ENCODE measurements at regions not wholly inside any gene's neighbourhood (a gene's known extent, or its start where the extent isn't known, plus 50 kb on each side); places are given as distances from the start of the nearest gene placed in this dataset.
A peak's percentile ranks its signal among the peaks of the same experiment; 100 is the strongest.

DNA sequence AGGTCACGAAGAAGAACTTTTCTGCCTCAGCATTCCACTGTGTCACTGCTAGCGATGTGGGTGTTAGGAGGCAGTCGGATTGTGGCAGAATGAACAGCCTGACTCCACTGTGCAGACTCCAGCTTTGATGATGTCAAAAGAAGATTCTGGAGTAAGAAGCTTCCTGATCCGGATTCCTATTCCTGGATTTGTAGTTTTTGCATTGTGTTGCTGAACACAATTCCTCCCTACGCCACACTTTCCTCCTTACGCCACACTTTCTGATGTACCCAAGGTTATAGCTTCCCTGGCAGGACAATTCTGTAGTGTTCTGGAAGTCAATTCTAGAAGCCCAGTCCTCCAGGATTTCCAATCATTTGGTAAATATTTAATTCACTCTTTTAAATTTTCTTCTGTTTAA lies 665.2 kb upstream of the ADGRL2 start:
- FAIRE-seq (no peak), DNase-seq (ENCODE audit: insufficient read length, low spot score) (no peak)
- TF ChIP-seq POLR2A (IDR thresholded peaks at IDR 0.05; ENCODE audit: low read depth, low read length) = no peak

DNA sequence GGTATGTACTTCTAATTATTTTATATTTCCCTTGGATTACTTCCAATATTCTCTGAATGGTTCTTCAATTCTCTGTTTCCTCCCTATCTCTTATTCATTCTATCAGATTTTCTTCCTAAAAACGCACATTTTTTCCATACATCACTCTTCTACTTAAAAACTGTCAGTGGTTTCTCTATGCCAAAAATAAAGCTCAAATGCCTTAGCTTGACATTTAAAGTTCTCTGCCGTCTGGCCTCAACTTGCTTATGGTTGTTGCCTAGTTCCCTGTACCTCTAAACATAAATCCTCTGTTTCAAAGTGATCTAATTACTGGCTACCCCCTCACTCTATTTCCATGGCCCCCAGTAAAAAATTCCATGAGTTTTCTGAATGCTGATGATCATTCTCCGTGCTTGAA lies 671.0 kb upstream of the ADGRL2 start:
- no peak for FAIRE-seq
- TF ChIP-seq POLR2A (IDR thresholded peaks at IDR 0.05; ENCODE audit: low read depth, low read length) = no peak
- DNase-seq (ENCODE audit: insufficient read length, low spot score) = no peak

DNA sequence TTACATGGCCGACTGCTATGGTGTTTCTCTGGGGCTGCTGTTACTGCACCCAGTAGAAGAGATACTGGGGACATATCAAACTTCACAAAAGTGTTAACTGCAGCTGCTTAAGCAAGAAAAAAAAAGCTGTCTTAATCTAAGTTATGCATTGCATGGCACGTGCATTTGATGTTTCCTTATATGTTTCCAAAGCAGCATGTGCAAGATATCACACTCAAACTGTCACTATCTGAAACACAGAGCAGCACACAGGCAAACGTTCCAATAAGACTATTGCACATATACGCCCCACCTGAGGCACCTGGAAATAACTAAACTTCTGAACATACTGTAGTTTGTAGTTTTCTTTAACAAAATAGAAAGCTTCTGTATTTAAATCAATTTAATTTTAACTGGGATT lies 671.4 kb upstream of the ADGRL2 start:
- DNase-seq (ENCODE audit: insufficient read length, low spot score) = no peak
- no peak for TF ChIP-seq POLR2A (IDR thresholded peaks at IDR 0.05; ENCODE audit: low read depth, low read length)
- FAIRE-seq = no peak

DNA sequence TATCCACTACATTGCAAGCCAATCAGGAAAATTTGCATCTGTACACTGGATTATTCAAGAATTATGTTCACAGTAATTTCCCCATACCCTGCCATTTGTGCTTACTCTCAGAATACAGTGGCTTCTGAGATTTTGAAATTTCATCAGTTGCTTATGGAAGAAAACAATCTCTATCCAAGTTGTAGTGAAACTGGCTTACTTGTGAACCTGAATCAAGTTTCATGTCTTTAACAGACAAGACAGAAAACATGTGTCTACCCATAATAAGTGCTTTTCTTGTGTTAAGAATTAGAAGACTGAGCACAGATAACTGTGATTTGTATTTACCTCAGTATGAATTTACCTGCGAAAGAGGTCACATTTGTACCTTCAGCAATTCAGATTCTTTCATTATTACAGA lies 672.7 kb upstream of the ADGRL2 start:
- DNase-seq (ENCODE audit: insufficient read length, low spot score) (no peak), FAIRE-seq (no peak)
- no peak for TF ChIP-seq POLR2A (IDR thresholded peaks at IDR 0.05; ENCODE audit: low read depth, low read length)

DNA sequence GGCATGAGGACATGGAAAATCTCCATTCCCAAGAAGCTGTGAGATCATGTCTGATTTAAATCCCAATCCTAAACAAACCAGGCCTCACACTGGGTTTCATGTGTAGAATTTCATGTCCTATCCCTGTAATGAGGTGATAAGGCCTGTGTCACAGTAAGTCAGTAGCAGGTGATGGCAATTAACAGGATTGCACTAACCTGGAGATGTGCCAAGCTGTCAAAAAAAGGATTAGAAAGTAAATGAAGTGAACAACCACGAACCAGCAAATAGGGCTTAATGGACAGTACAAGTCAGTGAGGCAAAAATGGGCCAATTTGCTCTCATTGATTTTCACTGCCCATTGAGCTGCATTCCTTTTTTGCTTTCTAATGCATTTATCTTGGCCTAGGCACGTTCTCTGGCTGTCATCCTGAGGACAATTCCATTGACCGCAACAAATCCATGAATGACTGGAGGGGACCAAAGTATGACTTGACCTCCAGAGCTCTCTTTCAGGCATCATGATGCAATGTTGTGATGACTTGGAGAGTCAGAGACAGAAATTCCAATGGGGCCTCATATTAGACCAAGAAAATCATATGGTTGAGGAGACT lies 673.6 kb upstream of the ADGRL2 start:
- no peak for FAIRE-seq
- no peak for TF ChIP-seq POLR2A (IDR thresholded peaks at IDR 0.05; ENCODE audit: low read depth, low read length)
- DNase-seq (ENCODE audit: insufficient read length, low spot score) = no peak

DNA sequence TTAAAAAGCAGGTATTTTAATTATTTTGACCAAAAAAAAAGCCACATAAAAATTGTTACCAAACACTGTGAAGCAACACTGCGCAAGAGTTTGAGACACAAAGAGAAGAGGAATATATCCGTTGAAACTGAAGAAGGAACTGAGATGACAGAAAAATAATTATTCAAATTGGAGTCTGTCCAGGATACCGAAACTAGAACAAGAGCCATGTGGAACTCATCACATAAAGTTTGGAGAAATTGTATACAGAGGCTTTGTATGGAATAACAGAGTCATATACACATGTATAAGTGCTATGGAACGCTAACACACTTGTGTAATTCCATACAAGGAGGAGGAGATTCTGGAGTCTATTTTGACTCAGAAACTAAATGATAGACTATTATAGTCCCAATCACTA lies 675.1 kb upstream of the ADGRL2 start:
- DNase-seq (ENCODE audit: insufficient read length, low spot score) (no peak), FAIRE-seq (no peak)
- TF ChIP-seq POLR2A (IDR thresholded peaks at IDR 0.05; ENCODE audit: low read depth, low read length) = no peak

DNA sequence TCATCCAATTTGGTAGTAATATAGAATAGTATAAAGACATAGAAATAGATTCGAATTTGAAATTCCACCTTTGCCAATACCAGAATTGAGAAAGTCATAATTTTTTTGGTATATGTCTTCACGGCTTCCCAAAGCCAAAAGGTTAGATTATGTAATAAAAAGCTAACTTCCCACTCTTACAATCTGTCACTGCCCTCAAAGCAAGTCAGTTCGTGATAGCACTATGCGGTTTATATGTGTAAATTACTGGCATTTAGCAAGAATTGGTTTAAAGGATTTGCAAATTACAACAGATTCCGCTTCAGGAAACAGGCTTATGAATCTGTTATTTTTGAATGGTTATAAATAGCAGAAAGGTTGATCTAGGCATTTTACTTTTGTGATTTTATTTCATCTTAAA lies 679.4 kb upstream of the ADGRL2 start:
- no peak for TF ChIP-seq POLR2A (IDR thresholded peaks at IDR 0.05; ENCODE audit: low read depth, low read length)
- FAIRE-seq (no peak), DNase-seq (ENCODE audit: insufficient read length, low spot score) (no peak)

DNA sequence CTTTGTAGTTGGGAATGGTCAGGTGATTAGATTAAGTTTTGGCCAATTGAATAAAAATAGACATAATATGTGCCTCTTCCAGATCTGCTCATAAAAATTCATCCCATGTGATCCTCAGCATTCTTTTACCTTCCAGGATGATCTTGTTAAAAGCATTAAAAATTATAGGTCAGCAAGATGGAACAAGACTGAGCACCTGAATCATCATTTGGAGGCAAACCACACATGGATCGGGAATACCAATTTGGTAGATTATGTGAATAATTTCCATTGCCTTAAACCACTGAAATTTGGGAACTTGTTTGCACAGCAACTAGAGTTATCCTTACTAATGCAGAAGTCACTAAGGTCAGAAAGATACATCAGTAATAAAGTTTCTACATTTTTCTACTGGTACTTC lies 681.4 kb upstream of the ADGRL2 start:
- no peak for TF ChIP-seq POLR2A (IDR thresholded peaks at IDR 0.05; ENCODE audit: low read depth, low read length)
- FAIRE-seq = no peak
- DNase-seq (ENCODE audit: insufficient read length, low spot score) = no peak

DNA sequence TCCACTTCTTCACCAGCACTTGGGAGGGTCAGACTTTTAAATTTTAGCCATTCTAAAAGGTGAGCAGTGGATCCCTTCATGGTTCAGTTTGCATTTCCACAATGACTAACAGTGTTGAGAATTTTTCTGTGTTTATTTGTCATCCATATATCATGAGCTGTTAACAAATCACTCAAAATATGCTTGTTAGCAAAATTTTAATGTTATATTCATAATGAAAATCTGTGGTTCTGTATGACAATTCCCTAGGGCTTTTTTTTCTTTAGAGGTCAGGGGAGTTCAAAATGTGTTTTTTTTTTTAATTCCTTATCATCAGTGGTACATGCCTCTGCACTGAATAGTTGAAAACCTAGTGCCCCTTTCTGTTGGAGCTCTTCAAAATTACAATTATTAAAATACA lies 682.2 kb upstream of the ADGRL2 start:
- TF ChIP-seq POLR2A (IDR thresholded peaks at IDR 0.05; ENCODE audit: low read depth, low read length) = no peak
- FAIRE-seq = no peak
- no peak for DNase-seq (ENCODE audit: insufficient read length, low spot score)

DNA sequence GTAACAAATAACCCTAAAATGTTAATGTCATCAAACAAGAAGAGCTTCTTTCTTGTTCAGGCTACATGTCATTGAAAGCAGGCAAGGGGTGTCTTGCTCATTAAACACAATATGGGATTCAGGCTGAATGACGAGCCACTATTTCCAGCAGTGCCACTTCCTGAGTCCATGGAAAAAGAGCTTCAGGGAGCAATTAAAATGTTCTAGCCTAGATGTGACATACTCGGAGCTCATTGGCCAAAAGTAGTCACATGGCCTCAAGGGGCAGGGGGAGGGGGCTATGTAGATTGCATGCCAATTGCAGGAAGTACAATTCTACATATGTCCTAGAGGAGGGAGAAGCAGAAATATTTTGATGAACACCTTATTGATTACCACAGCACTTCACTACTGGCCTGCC lies 685.3 kb upstream of the ADGRL2 start:
- FAIRE-seq (no peak), DNase-seq (ENCODE audit: insufficient read length, low spot score) (no peak)
- no peak for TF ChIP-seq POLR2A (IDR thresholded peaks at IDR 0.05; ENCODE audit: low read depth, low read length)

DNA sequence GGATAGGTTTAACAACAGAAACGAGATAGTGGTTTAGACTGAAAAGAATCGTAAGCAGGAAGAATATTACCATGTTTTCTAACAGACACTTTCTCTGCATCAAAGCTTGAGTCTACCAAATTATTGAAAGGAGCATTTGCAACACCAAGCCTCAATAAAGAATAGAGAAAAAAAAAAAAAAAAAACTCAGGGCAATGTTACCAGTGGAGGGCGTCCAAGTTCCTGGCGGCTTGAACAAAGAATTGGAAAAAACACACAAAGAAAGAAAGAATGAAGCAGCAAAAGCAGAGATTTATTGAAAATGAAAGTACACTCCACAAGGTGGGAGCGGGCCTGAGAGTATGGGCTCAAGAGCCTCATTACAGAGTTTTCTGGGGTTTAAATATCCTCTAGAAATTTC lies 686.5 kb upstream of the ADGRL2 start:
- FAIRE-seq = no peak
- no peak for DNase-seq (ENCODE audit: insufficient read length, low spot score)
- TF ChIP-seq POLR2A (IDR thresholded peaks at IDR 0.05; ENCODE audit: low read depth, low read length) = no peak

DNA sequence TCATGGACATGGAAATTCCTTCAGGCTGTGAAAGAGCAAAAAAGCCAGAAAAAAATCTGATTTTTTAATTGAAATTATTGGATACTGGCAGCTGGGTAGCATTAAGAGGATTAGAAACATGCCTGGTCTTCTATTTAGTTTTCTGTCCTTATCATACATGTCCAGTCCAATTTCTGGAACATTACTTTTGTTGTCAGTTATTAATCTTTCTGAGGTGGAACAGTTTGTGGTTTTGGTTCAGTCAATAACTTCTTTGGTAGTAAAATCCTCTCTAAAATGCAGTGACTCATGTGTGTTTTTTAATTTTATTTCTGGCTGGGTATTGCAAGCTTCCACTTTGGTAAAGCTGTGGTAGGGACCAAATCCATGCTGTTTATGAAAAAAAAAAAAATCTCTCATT lies 687.0 kb upstream of the ADGRL2 start:
- FAIRE-seq = peak; percentile 81
- DNase-seq (ENCODE audit: insufficient read length, low spot score) = no peak
- no peak for TF ChIP-seq POLR2A (IDR thresholded peaks at IDR 0.05; ENCODE audit: low read depth, low read length)

DNA sequence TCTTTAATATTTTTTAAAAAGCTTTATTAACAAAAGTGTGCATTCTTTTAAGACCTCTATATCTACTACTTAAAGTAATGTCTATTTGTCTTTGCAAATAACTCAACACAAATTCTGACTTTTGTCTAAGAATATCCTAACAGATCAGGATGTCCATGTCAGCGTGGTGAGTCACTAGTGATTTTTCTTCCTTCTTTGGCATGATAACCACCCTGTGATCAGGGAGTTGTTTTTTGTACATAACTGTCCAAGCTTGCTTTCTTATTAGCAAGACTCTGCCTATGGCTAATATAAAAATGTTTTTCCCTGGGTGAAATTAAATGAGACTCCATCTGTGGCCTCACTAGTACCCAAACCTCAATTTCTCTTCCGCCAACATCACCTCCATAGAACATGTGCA lies 688.9 kb upstream of the ADGRL2 start:
- TF ChIP-seq POLR2A (IDR thresholded peaks at IDR 0.05; ENCODE audit: low read depth, low read length) = no peak
- FAIRE-seq (peak; percentile 91), DNase-seq (ENCODE audit: insufficient read length, low spot score) (peak; percentile 4)

DNA sequence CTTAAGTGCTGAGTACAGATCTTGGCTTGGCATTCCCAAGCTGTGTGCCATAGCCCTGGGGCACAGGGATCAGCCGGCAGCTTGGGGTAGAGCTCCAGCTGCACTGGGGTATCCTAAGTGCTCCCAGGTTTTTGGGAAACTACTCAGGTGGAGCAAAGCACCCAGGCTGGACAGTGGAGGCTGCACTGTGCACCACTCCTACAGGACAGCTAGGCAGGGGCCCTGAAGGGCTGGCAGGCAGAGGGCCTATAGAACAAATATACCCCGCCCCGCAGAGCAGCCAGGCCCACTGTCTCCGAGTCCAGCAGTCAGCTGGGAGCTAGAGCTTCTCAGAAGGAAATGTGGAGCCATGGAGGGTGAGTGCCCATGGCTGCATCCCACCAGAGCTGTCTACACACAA lies 691.7 kb upstream of the ADGRL2 start:
- no peak for TF ChIP-seq POLR2A (IDR thresholded peaks at IDR 0.05; ENCODE audit: low read depth, low read length)
- FAIRE-seq (no peak), DNase-seq (ENCODE audit: insufficient read length, low spot score) (no peak)

DNA sequence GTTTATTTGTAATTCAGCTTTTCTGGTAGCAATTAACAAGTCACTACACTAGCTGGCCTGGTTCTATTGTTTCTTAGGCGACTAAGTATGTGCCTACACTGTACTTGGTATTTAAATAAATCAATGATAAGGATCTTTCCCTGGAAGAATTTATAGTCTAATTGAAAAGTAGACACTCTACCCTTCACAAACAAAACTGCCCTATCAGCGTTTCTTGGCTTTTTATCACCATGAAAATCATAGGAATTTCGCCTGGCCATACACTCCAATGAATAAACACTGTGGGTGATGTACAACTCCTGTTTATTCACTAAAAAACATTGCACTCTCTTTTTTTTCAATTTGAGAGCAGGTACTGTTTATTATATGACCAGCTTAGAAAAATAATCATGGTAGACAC lies 702.9 kb upstream of the ADGRL2 start:
- no peak for FAIRE-seq
- no peak for DNase-seq (ENCODE audit: insufficient read length, low spot score)
- no peak for TF ChIP-seq POLR2A (IDR thresholded peaks at IDR 0.05; ENCODE audit: low read depth, low read length)

DNA sequence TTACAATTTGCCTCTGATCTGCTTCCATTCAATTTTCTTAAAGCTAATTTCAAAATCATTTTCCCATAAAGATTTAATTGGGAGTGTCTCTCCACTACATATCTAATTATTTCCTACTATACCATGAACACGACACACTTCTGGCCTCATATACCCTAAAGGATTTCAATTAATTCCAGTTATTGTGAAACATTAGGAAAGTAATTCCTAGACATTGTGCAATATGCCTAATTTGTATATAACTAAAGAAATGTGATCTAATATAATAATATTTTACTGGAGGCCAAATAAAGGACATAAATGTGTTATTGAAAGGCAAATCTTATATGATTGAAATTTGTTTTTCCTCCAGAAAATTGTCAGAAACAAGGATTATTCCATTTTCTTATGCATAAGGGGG lies 727.2 kb upstream of the ADGRL2 start:
- TF ChIP-seq POLR2A (IDR thresholded peaks at IDR 0.05; ENCODE audit: low read depth, low read length) = no peak
- no peak for DNase-seq (ENCODE audit: insufficient read length, low spot score)
- FAIRE-seq = no peak
